CD14-positive monocyte (primary cell): ENCODE measurements at regions not wholly inside any gene's neighbourhood (a gene's known extent, or its start where the extent isn't known, plus 50 kb on each side); places are given as distances from the start of the nearest gene placed in this dataset.

Source experiments
- DNase-seq, 3 donors: peaks; one replicate each; pipeline ENCODE4 v3.0.0-alpha.2; 2011 to 2022
- H2AFZ ChIP-seq: 2 replicates; pipeline ENCODE4 v1.6.0; 2012; ENCODE audit warnings: mild to moderate bottlenecking, low read depth, low read length, inconsistent platforms; ENCODE audit not compliant: insufficient read depth, poor library complexity, severe bottlenecking
- H3K27ac ChIP-seq, 2 donors: 1 replicate in 1 of 2; 2 replicates in 1 of 2; pipeline ENCODE4 v1.5.1; 2012 to 2013; ENCODE audit warnings: low read length in 2 of 2, control low read depth in 1 of 2, inconsistent platforms in 1 of 2, low read depth in 1 of 2, mild to moderate bottlenecking in 1 of 2
- H3K27me3 ChIP-seq, 2 donors: one replicate each; pipeline versions ENCODE4 v1.6.0 to v1.6.1; 2011 to 2013; ENCODE audit warnings: low read length in 2 of 2; ENCODE audit not compliant: control insufficient read depth in 2 of 2, insufficient read depth in 2 of 2
- H3K36me3 ChIP-seq, 2 donors: replicated peaks in 1 of 2; 1 replicate in 1 of 2; 2 replicates in 1 of 2; pipeline versions ENCODE4 v1.5.1 to v1.6.1; 2012 to 2013; ENCODE audit warnings: low read length in 2 of 2, control low read depth in 1 of 2, inconsistent platforms in 1 of 2, mild to moderate bottlenecking in 1 of 2; ENCODE audit not compliant: insufficient read depth in 2 of 2, control insufficient read depth in 1 of 2
- H3K4me1 ChIP-seq, 2 donors: 1 replicate in 1 of 2; 2 replicates in 1 of 2; pipeline versions ENCODE4 v1.5.1 to v1.6.1; 2012 to 2013; ENCODE audit warnings: low read length in 2 of 2, control low read depth in 1 of 2, inconsistent platforms in 1 of 2, mild to moderate bottlenecking in 1 of 2, moderate library complexity in 1 of 2; ENCODE audit not compliant: insufficient read depth in 2 of 2, control insufficient read depth in 1 of 2
- H3K4me2 ChIP-seq: replicated peaks from 2 replicates; pipeline ENCODE3; 2012; ENCODE audit warnings: low read length, moderate library complexity, mild to moderate bottlenecking; ENCODE audit not compliant: poor library complexity, severe bottlenecking; ENCODE audit errors: extremely low read depth
- H3K4me3 ChIP-seq, 3 experiments: fragments of 200-600 bp in 1 of 3; sonication (generic) in 1 of 3; replicated peaks in 1 of 3; 1 replicate in 2 of 3; 2 replicates in 1 of 3; pipeline ENCODE4 v1.5.1; 2011 to 2013; ENCODE audit warnings: low read length in 3 of 3, mild to moderate bottlenecking in 3 of 3, control low read depth in 2 of 3, low read depth in 2 of 3, inconsistent platforms in 1 of 3, moderate library complexity in 1 of 3
- H3K79me2 ChIP-seq: 2 replicates; pipeline ENCODE4 v1.6.0; 2012; ENCODE audit warnings: mild to moderate bottlenecking, control low read depth, inconsistent platforms, low read length, moderate library complexity; ENCODE audit not compliant: insufficient read depth
- H3K9ac ChIP-seq: 2 replicates; pipeline ENCODE4 v1.6.0; 2017; ENCODE audit warnings: low read length, mild to moderate bottlenecking; ENCODE audit not compliant: insufficient read depth, poor library complexity, severe bottlenecking
- H3K9me3 ChIP-seq, 2 donors: replicated peaks in 1 of 2; 1 replicate in 1 of 2; 2 replicates in 1 of 2; pipeline versions ENCODE4 v1.5.1 to v1.6.1; 2012 to 2013; ENCODE audit warnings: low read length in 2 of 2, control low read depth in 1 of 2; ENCODE audit not compliant: control insufficient read depth in 1 of 2, insufficient read depth in 1 of 2
- H4K20me1 ChIP-seq: 2 replicates; pipeline ENCODE4 v1.6.0; 2012; ENCODE audit warnings: mild to moderate bottlenecking, low read length, control low read depth, moderate library complexity; ENCODE audit not compliant: insufficient read depth
- H3K27ac Mint-ChIP-seq, 7 donors: one replicate each; pipeline ENCODE4 v1.8.0; 2020; ENCODE audit warnings: mild to moderate bottlenecking in 7 of 7, mixed read lengths in 7 of 7, moderate library complexity in 6 of 7, inconsistent platforms in 2 of 7
- H3K27me3 Mint-ChIP-seq, 3 donors: one replicate each; pipeline ENCODE4 v1.8.0; 2021 to 2022; ENCODE audit warnings: low read depth in 3 of 3, mild to moderate bottlenecking in 3 of 3, mixed read lengths in 3 of 3, moderate library complexity in 3 of 3, inconsistent platforms in 1 of 3
- H3K36me3 Mint-ChIP-seq, 2 donors: one replicate each; pipeline ENCODE4 v1.8.0; 2020; ENCODE audit warnings: mixed read lengths in 2 of 2, inconsistent platforms in 1 of 2, mild to moderate bottlenecking in 1 of 2
- H3K4me1 Mint-ChIP-seq: one replicate; pipeline ENCODE4 v1.8.0; 2020; ENCODE audit warnings: mild to moderate bottlenecking, mixed read lengths
- H3K4me3 Mint-ChIP-seq, 2 donors: one replicate each; pipeline ENCODE4 v1.8.0; 2020; ENCODE audit warnings: mild to moderate bottlenecking in 2 of 2, mixed read lengths in 2 of 2, moderate library complexity in 1 of 2
- H3K9me3 Mint-ChIP-seq, 7 donors: one replicate each; pipeline ENCODE4 v1.8.0; 2020 to 2022; ENCODE audit warnings: mixed read lengths in 7 of 7, mild to moderate bottlenecking in 6 of 7, moderate library complexity in 6 of 7, inconsistent platforms in 2 of 7
- WGBS: methylation state at CpG from one replicate; pipeline ENCODE4 v1.1.5; 2013; ENCODE audit warnings: missing lambda C conversion rate; ENCODE audit not compliant: insufficient coverage; 5-methylcytosine and 5-hydroxymethylcytosine counted together
- intact Hi-C, 2 donors: fragments of 100-400 bp; cut with micrococcal nuclease; formaldehyde crosslinking; loops; one replicate each; pipeline versions ENCODE4 v1.15.0 to v1.15.1; 2023
- TF ChIP-seq, protein P1 (sequence below): fragments of 200-600 bp; IDR thresholded peaks from one replicate; pipeline ENCODE4 v1.8.0; 2022; ENCODE audit warnings: antibody characterized with exemption, mild to moderate bottlenecking

DNA sequence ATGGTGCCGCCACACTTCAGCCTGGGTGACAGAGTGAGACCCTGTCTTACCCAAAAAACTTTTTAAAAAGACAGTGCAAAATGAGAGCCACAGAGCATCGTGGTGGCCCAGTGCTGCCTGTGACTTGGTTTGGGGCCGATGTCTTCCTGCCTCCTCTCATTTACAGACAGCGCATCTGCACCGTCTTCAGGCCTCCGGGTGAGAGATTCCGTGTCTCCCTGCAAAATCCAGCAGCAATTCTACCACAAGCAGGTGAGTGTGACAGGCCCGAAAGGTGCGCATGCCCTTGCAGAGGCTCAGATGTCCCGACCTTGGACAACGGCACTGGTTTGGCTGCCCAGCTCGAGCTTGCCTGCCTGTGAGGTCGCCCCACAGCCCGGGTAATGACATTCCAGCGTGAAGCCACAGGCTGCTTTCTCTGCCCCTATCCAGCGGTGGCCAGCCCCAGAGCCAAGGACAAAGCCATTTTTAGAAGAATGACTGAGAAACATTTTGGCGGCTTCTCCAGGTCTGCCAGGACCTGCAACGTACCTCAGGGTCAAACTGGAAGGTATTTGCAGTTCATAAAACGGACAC is 70.3 kb upstream of the RFLNA start:
- Mint-ChIP-seq H3K27me3 (peaks cover 0 to 4% (median 4%) of the 10 kb centered on the region in 3 donors), H3K4me3 (no peak overlapping the region)
- intact Hi-C loops: no loop called here

DNA sequence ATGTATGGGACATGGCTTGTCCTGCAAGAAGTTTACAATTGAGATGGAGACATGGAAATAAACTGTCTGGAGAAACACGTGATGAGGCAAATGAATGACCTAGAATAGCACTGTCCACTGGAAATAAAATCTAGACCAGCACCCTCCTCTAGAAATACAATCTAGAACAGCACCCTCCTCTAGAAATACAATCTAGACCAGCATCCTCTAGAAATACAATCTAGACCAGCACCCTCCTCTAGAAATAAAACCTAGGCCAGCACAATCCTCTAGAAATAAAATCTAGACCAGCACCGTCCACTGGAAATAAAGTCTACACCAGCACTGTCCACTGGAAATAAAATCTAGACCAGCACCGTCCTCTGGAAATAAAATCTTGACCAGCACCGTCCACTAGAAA is 69.2 kb upstream of the RFLNA start:
- TF ChIP-seq, protein P1, sequence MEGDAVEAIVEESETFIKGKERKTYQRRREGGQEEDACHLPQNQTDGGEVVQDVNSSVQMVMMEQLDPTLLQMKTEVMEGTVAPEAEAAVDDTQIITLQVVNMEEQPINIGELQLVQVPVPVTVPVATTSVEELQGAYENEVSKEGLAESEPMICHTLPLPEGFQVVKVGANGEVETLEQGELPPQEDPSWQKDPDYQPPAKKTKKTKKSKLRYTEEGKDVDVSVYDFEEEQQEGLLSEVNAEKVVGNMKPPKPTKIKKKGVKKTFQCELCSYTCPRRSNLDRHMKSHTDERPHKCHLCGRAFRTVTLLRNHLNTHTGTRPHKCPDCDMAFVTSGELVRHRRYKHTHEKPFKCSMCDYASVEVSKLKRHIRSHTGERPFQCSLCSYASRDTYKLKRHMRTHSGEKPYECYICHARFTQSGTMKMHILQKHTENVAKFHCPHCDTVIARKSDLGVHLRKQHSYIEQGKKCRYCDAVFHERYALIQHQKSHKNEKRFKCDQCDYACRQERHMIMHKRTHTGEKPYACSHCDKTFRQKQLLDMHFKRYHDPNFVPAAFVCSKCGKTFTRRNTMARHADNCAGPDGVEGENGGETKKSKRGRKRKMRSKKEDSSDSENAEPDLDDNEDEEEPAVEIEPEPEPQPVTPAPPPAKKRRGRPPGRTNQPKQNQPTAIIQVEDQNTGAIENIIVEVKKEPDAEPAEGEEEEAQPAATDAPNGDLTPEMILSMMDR: no peak
- Histone ChIP-seq H3K27ac (no peak overlapping the region), H3K9me3 (no peaks in the 10 kb centered on the region), H3K4me3 (no peak overlapping the region), H3K79me2 (no peaks in the 10 kb centered on the region), H3K36me3 (no peaks in the 10 kb centered on the region), H3K27me3 (no peaks in the 10 kb centered on the region), H2AFZ (no peak overlapping the region), H4K20me1 (no peaks in the 10 kb centered on the region), H3K9ac (no peak overlapping the region), H3K4me2 (no peak overlapping the region), H3K4me1 (peaks cover 0 to 10% of the 10 kb centered on the region in 2 donors)
- Mint-ChIP-seq H3K9me3 (peaks cover 0 to 9% (median 5%) of the 10 kb centered on the region in 7 donors), H3K27ac (no peak overlapping the region), H3K27me3 (peaks cover 2 to 4% (median 4%) of the 10 kb centered on the region in 3 donors), H3K4me3 (no peak overlapping the region), H3K4me1 (peaks cover 23% of the 10 kb centered on the region), H3K36me3 (no peaks in the 10 kb centered on the region)
- no peak for DNase-seq
- 96% methylated on average over 3 of the region's 4 CpGs for WGBS
- intact Hi-C loops: no loop called here

More for the DNA sequence above, 70.3 kb upstream of the RFLNA start:
- Histone ChIP-seq H3K4me2 (no peak overlapping the region), H3K4me3 (no peak overlapping the region), H3K4me1 (peaks cover 0 to 3% of the 10 kb centered on the region in 2 donors), H3K9me3 (peaks cover 0 to 5% of the 10 kb centered on the region in 2 donors), H3K9ac (no peak overlapping the region), H3K27ac (no peak overlapping the region), H2AFZ (no peak overlapping the region), H3K36me3 (no peaks in the 10 kb centered on the region), H4K20me1 (no peaks in the 10 kb centered on the region), H3K27me3 (no peaks in the 10 kb centered on the region), H3K79me2 (no peaks in the 10 kb centered on the region)
- H3K36me3 Mint-ChIP-seq: no peaks in the 10 kb centered on the region
- H3K27ac Mint-ChIP-seq: no peak overlapping the region
- 89% methylated on average over 17 of the region's 19 CpGs for WGBS
- H3K9me3 Mint-ChIP-seq: peaks cover 5 to 19% (median 7%) of the 10 kb centered on the region in 7 donors
- H3K4me1 Mint-ChIP-seq: peaks cover 19% of the 10 kb centered on the region
- no peak for DNase-seq
- TF ChIP-seq, protein P1: no peak
